ENCODE measurements at regions not wholly inside any gene's neighbourhood (a gene's known extent, or its start where the extent isn't known, plus 50 kb on each side); places are given as distances from the start of the nearest gene placed in this dataset.
"Not testable (repeated sequence)": the region's sequence is repeated elsewhere in the genome, so short reads cannot be mapped to it uniquely, and the experiment has no call there.

- peak; percentile 39 to 50 for DNase-seq (ENCODE audit: low read depth in 2 of 2)
These were observed 1416.4 kb upstream of the RAG2 start for GRCh38 chr11:38014405-38014804.

GRCh38 chr11:38013157-38013556 is 1415.1 kb upstream of the RAG2 start:
- DNase-seq (ENCODE audit: low read depth in 2 of 2) = no peak

GRCh38 chr11:38011496-38011895 is 1413.5 kb upstream of the RAG2 start:
- DNase-seq (ENCODE audit: low read depth in 2 of 2) = no peak

- DNase-seq (ENCODE audit: low read depth in 2 of 2) = no peak
These were observed 1411.9 kb upstream of the RAG2 start for GRCh38 chr11:38009932-38010331.

GRCh38 chr11:38006466-38006865 is 1408.4 kb upstream of the RAG2 start:
- DNase-seq (ENCODE audit: low read depth in 2 of 2) = no peak

- peak; percentile 18 to 20 for DNase-seq (ENCODE audit: low read depth in 2 of 2)
These were observed 1407.6 kb upstream of the RAG2 start for GRCh38 chr11:38005597-38005996.

GRCh38 chr11:37999171-37999570 is 1401.1 kb upstream of the RAG2 start:
- no peak for DNase-seq (ENCODE audit: low read depth in 2 of 2)

- DNase-seq (ENCODE audit: low read depth in 2 of 2) = no peak
These were observed 1397.8 kb upstream of the RAG2 start for GRCh38 chr11:37995886-37996285.

- no peak for DNase-seq (ENCODE audit: low read depth in 2 of 2)
These were observed 1390.0 kb upstream of the RAG2 start for GRCh38 chr11:37988031-37988430.

GRCh38 chr11:37984991-37985390 is 1387.0 kb upstream of the RAG2 start:
- DNase-seq (ENCODE audit: low read depth in 2 of 2) = no peak

- no peak for DNase-seq (ENCODE audit: low read depth in 2 of 2)
These were observed 1380.6 kb upstream of the RAG2 start for GRCh38 chr11:37978647-37979046.

GRCh38 chr11:37973941-37974340 is 1375.9 kb upstream of the RAG2 start:
- DNase-seq (ENCODE audit: low read depth in 2 of 2) = no peak

GRCh38 chr11:37972691-37973090 is 1374.7 kb upstream of the RAG2 start:
- DNase-seq (ENCODE audit: low read depth in 2 of 2) = no peak

- not testable (repeated sequence) for DNase-seq (ENCODE audit: low read depth in 2 of 2)
These were observed 1371.3 kb upstream of the RAG2 start for GRCh38 chr11:37969336-37969735.

GRCh38 chr11:37968148-37968547 is 1370.1 kb upstream of the RAG2 start:
- DNase-seq (ENCODE audit: low read depth in 2 of 2) = no peak

GRCh38 chr11:37967635-37968034 is 1369.6 kb upstream of the RAG2 start:
- no peak for DNase-seq (ENCODE audit: low read depth in 2 of 2)

- no peak for DNase-seq (ENCODE audit: low read depth in 2 of 2)
These were observed 1365.4 kb upstream of the RAG2 start for GRCh38 chr11:37963440-37963839.

GRCh38 chr11:37957717-37958116 is 1359.7 kb upstream of the RAG2 start:
- no peak for DNase-seq (ENCODE audit: low read depth in 2 of 2)

GRCh38 chr11:37951996-37952395 is 1354.0 kb upstream of the RAG2 start:
- DNase-seq (ENCODE audit: low read depth in 2 of 2) = no peak

GRCh38 chr11:37948258-37948657 is 1350.2 kb upstream of the RAG2 start:
- no peak for DNase-seq (ENCODE audit: low read depth in 2 of 2)

- no peak for DNase-seq (ENCODE audit: low read depth in 2 of 2)
These were observed 1349.8 kb upstream of the RAG2 start for GRCh38 chr11:37947821-37948220.

- DNase-seq (ENCODE audit: low read depth in 2 of 2) = peak; percentile 5 to 6
These were observed 1348.2 kb upstream of the RAG2 start for GRCh38 chr11:37946155-37946766.

- no peak for DNase-seq (ENCODE audit: low read depth in 2 of 2)
These were observed 1344.0 kb upstream of the RAG2 start for GRCh38 chr11:37942081-37942480.

GRCh38 chr11:37929100-37929653 is 1331.1 kb upstream of the RAG2 start:
- no peak for DNase-seq (ENCODE audit: low read depth in 2 of 2)
